ENCODE measurements at regions not wholly inside any gene's neighbourhood (a gene's known extent, or its start where the extent isn't known, plus 50 kb on each side); places are given as distances from the start of the nearest gene placed in this dataset.

DNA sequence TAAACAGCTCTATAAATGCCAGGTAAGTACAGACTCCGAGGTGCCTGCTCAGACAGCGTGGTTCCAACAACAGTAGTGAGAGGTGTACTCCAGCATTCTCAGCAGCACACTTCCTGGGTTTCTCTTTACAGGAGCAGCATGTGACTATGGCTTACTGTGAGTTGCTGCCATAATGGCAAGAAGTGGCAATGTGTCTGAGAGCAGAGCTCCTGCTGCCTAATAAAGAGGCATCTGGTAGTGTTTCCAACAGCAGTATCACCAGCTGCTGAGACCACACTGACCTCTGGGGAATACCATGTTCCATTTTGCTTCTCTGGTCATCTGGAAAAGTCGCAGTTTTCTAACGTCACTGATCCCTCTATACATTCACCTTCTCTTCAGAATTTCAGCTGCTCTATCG is 398.2 kb downstream of the SLCO4C1 start:
- TF ChIP-seq, protein P1, sequence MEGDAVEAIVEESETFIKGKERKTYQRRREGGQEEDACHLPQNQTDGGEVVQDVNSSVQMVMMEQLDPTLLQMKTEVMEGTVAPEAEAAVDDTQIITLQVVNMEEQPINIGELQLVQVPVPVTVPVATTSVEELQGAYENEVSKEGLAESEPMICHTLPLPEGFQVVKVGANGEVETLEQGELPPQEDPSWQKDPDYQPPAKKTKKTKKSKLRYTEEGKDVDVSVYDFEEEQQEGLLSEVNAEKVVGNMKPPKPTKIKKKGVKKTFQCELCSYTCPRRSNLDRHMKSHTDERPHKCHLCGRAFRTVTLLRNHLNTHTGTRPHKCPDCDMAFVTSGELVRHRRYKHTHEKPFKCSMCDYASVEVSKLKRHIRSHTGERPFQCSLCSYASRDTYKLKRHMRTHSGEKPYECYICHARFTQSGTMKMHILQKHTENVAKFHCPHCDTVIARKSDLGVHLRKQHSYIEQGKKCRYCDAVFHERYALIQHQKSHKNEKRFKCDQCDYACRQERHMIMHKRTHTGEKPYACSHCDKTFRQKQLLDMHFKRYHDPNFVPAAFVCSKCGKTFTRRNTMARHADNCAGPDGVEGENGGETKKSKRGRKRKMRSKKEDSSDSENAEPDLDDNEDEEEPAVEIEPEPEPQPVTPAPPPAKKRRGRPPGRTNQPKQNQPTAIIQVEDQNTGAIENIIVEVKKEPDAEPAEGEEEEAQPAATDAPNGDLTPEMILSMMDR (IDR thresholded peaks at IDR 0.05; ENCODE audit: insufficient read depth, low read length, poor library complexity, severe bottlenecking) = no peak
- TF ChIP-seq EZH2phosphoT487 (conservative IDR thresholded peaks at IDR 0.05; ENCODE audit: low read length) = no peak

Measured in SU-DHL-6 (cell line).